Progenitor cell of endocrine pancreas (in vitro differentiated cells): ENCODE measurements at regions not wholly inside any gene's neighbourhood (a gene's known extent, or its start where the extent isn't known, plus 50 kb on each side); places are given as distances from the start of the nearest gene placed in this dataset.

Source experiments
- DNase-seq: peaks from one replicate; pipeline ENCODE4 v3.0.0; 2021; ENCODE audit warnings: low spot score; ENCODE audit not compliant: unreplicated experiment
- H3K27ac Mint-ChIP-seq: 2 replicates; pipeline ENCODE4 v1.8.0; 2021; ENCODE audit warnings: mild to moderate bottlenecking, moderate library complexity, mixed read lengths
- H3K27me3 Mint-ChIP-seq: 2 replicates; pipeline ENCODE4 v1.8.0; 2021; ENCODE audit warnings: mixed read lengths
- H3K36me3 Mint-ChIP-seq: 2 replicates; pipeline ENCODE4 v1.8.0; 2022; ENCODE audit warnings: mixed read lengths; ENCODE audit not compliant: insufficient read depth
- H3K4me1 Mint-ChIP-seq: 2 replicates; pipeline ENCODE4 v1.8.0; 2021; ENCODE audit warnings: low read depth, mixed read lengths
- H3K4me3 Mint-ChIP-seq: 2 replicates; pipeline ENCODE4 v1.8.0; 2021; ENCODE audit warnings: low read depth, mild to moderate bottlenecking, moderate library complexity, mixed read lengths
- H3K9me3 Mint-ChIP-seq: 2 replicates; pipeline ENCODE4 v1.8.0; 2021; ENCODE audit warnings: low read depth, mixed read lengths
- CTCF ChIP-seq: fragments of 200-600 bp; sonication (generic); IDR thresholded peaks from one replicate; pipeline ENCODE4 v1.5.0; 2021; ENCODE audit warnings: antibody characterized with exemption, mild to moderate bottlenecking; ENCODE audit not compliant: unreplicated experiment

GRCh38 chr16:17769065-17769464, 298.3 kb upstream of the XYLT1 start:
- Mint-ChIP-seq H3K4me3 (no peak overlapping the region), H3K4me1 (peaks cover 9% of the 10 kb centered on the region), H3K27me3 (no peaks in the 10 kb centered on the region), H3K36me3 (no peaks in the 10 kb centered on the region), H3K27ac (no peak overlapping the region), H3K9me3 (no peaks in the 10 kb centered on the region)
- no peak for TF ChIP-seq CTCF
- no peak for DNase-seq

- H3K27ac Mint-ChIP-seq, result no peak overlapping the region
Observed at GRCh38 chr16:17768257-17768656, 297.5 kb upstream of the XYLT1 start.

GRCh38 chr16:17766012-17766411, 295.3 kb upstream of the XYLT1 start:
- Mint-ChIP-seq H3K27me3 (peaks cover 9% of the 10 kb centered on the region), H3K4me3 (no peak overlapping the region), H3K36me3 (no peaks in the 10 kb centered on the region), H3K9me3 (no peaks in the 10 kb centered on the region), H3K27ac (no peak overlapping the region), H3K4me1 (no peaks in the 10 kb centered on the region)
- TF ChIP-seq CTCF, result no peak
- no peak for DNase-seq

More at GRCh38 chr16:17768257-17768656, 297.5 kb upstream of the XYLT1 start:
- Mint-ChIP-seq H3K36me3 (no peaks in the 10 kb centered on the region), H3K27me3 (peaks cover 5% of the 10 kb centered on the region), H3K9me3 (no peaks in the 10 kb centered on the region), H3K4me3 (no peak overlapping the region), H3K4me1 (peaks cover 8% of the 10 kb centered on the region)
- TF ChIP-seq CTCF, result no peak
- no peak for DNase-seq

GRCh38 chr16:17759451-17760390, 289.0 kb upstream of the XYLT1 start:
- no peaks in the 10 kb centered on the region for H3K9me3 Mint-ChIP-seq
- no peaks in the 10 kb centered on the region for H3K36me3 Mint-ChIP-seq
- DNase-seq, result no peak
- no peak overlapping the region for H3K27ac Mint-ChIP-seq
- TF ChIP-seq CTCF, result no peak
- H3K27me3 Mint-ChIP-seq, result peaks cover 22% of the 10 kb centered on the region
- no peaks in the 10 kb centered on the region for H3K4me1 Mint-ChIP-seq
- H3K4me3 Mint-ChIP-seq, result no peak overlapping the region

- no peak for TF ChIP-seq CTCF
- Mint-ChIP-seq H3K36me3 (no peaks in the 10 kb centered on the region), H3K9me3 (no peaks in the 10 kb centered on the region), H3K27me3 (peaks cover 26% of the 10 kb centered on the region), H3K4me1 (no peaks in the 10 kb centered on the region), H3K4me3 (no peak overlapping the region), H3K27ac (no peak overlapping the region)
- DNase-seq, result no peak
Observed at GRCh38 chr16:17757808-17758207, 287.0 kb upstream of the XYLT1 start.
